SK-N-MC (cell line): ENCODE measurements at regions not wholly inside any gene's neighbourhood (a gene's known extent, or its start where the extent isn't known, plus 50 kb on each side); places are given as distances from the start of the nearest gene placed in this dataset.

Source experiments
- EZH2 ChIP-seq: fragments of 200-600 bp; sonication (generic); IDR thresholded peaks from one replicate; pipeline ENCODE4 v1.6.1; 2017; ENCODE audit warnings: antibody characterized with exemption
- POLR2AphosphoS5 ChIP-seq: IDR thresholded peaks from 2 replicates; pipeline ENCODE4 v1.6.1; 2012; ENCODE audit warnings: mild to moderate bottlenecking, low read depth, low read length, borderline replicate concordance

DNA sequence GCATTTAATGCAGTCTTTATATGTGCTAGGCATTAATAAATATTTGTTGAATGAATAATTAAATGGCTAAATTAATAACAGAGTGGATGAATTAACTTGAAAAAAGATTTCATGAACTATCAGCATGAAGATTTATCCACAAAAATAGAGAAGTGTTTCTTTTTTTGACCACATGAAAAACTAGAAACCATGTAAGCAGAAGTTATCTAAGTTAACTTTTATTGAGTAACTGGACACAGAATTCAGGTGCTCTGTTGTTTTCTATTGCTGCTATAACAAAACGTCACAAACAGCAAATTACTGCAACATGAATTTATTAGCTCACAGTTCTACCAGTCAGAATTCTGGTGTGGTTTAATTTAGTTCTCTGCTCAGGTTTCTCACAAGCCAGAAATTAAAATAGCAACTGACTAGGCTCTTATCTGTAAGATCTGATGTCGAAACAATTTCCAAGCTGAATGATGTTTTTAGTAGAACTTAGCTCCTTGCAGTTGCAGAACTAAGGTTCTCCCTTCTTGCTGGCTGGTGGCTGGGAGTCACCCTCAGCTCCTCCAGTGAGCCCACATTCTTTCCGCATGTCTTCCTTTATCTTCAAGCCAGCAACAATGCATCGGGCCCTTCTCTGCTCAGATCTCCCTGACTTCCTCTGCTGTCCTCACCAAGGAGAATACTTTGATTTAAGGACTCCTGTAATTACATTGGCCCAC is 810.2 kb upstream of the ALCAM start:
- no peak for TF ChIP-seq EZH2
- TF ChIP-seq POLR2AphosphoS5, result no peak
